SU-DHL-6 (cell line): ENCODE measurements at regions not wholly inside any gene's neighbourhood (a gene's known extent, or its start where the extent isn't known, plus 50 kb on each side); places are given as distances from the start of the nearest gene placed in this dataset.

ENCODE experiments used
- CTCF ChIP-seq: fragments of 200-600 bp; sonication (generic); IDR thresholded peaks from one replicate; pipeline ENCODE4 v1.5.1; 2017; ENCODE audit warnings: antibody characterized with exemption, mild to moderate bottlenecking, low read length, moderate library complexity; ENCODE audit not compliant: insufficient read depth, poor library complexity, severe bottlenecking
- EZH2phosphoT487 ChIP-seq: fragments of 200-600 bp; sonication (generic), shearing (Covaris generic); conservative IDR thresholded peaks from 2 replicates; pipeline ENCODE4 v1.6.1; 2018; ENCODE audit warnings: mild to moderate bottlenecking, antibody characterized with exemption, low read length, moderate library complexity, mixed read lengths

DNA sequence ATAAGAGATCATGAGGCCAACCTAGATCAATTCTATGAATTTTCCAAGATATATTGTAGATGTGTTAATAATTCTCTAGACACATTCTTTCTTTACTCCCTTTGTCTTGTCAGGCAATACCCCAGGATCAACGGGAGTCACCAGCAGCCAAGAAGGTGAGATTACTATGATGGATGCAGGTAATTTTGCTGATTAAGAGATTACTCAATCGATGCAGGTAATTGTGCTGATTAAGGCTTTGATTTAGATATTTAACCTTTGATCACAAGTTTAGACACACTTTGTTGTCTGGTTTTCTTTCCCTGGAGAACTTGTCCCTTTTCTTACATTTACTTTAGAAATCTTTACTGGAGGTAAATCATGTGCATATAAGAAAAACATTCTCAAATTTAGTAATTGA, 134.3 kb upstream of the CNTN1 start:
- no peak for TF ChIP-seq CTCF
- no peak for TF ChIP-seq EZH2phosphoT487
